GM23338 (cell line): ENCODE measurements at regions not wholly inside any gene's neighbourhood (a gene's known extent, or its start where the extent isn't known, plus 50 kb on each side); places are given as distances from the start of the nearest gene placed in this dataset.
A peak's percentile ranks its signal among the peaks of the same experiment; 100 is the strongest.

ENCODE experiments used
- ATAC-seq: fragments of 200-7000 bp; cut with Tn5 transposase; 3 replicates; pipeline ENCODE4 v1.9.1; 2020
- DNase-seq: peaks from one replicate; pipeline ENCODE4 v3.0.0-alpha.2; 2015; ENCODE audit warnings: low spot score
- H2AFZ ChIP-seq: fragments of 200-600 bp; sonication (generic); 2 replicates; pipeline ENCODE4 v1.8.0; 2016; ENCODE audit warnings: antibody characterized with exemption, mild to moderate bottlenecking, moderate library complexity
- H3F3A ChIP-seq: fragments of 200-600 bp; sonication (generic); replicated peaks from 2 replicates; pipeline ENCODE4 v1.8.0; 2017; ENCODE audit warnings: antibody characterized with exemption, mixed run types, low read depth
- H3K27ac ChIP-seq: fragments of 200-600 bp; sonication (generic); 2 replicates; pipeline ENCODE4 v1.6.1; 2016; ENCODE audit warnings: low read depth
- H3K27me3 ChIP-seq: fragments of 200-600 bp; sonication (generic); 2 replicates; pipeline ENCODE4 v1.8.0; 2016; ENCODE audit warnings: mild to moderate bottlenecking, mixed run types, moderate library complexity; ENCODE audit not compliant: insufficient read depth
- H3K36me3 ChIP-seq: fragments of 200-600 bp; sonication (generic); 2 replicates; pipeline ENCODE4 v1.8.0; 2016; ENCODE audit warnings: mild to moderate bottlenecking; ENCODE audit not compliant: insufficient read depth
- H3K4me1 ChIP-seq: fragments of 200-600 bp; sonication (generic); 2 replicates; pipeline ENCODE4 v1.8.0; 2016; ENCODE audit warnings: mild to moderate bottlenecking, moderate library complexity; ENCODE audit not compliant: insufficient read depth
- H3K4me2 ChIP-seq: fragments of 200-600 bp; sonication (generic); 2 replicates; pipeline ENCODE4 v1.7.1; 2017; ENCODE audit warnings: mixed run types
- H3K4me3 ChIP-seq: fragments of 200-600 bp; sonication (generic); 2 replicates; pipeline ENCODE4 v1.6.1; 2016; ENCODE audit warnings: mixed run types
- H3K79me2 ChIP-seq: fragments of 200-600 bp; sonication (generic); replicated peaks from 2 replicates; pipeline ENCODE4 v1.8.0; 2017; ENCODE audit warnings: mild to moderate bottlenecking; ENCODE audit not compliant: insufficient read depth
- H3K9me2 ChIP-seq: fragments of 200-600 bp; sonication (generic); 2 replicates; pipeline ENCODE4 v1.8.0; 2017; ENCODE audit not compliant: insufficient read depth
- H4K20me1 ChIP-seq: fragments of 200-600 bp; sonication (generic); replicated peaks from 2 replicates; pipeline ENCODE4 v1.8.0; 2017; ENCODE audit warnings: mild to moderate bottlenecking; ENCODE audit not compliant: insufficient read depth
- H3K27ac Mint-ChIP-seq: 2 replicates; pipeline ENCODE4 v1.8.0; 2020; ENCODE audit warnings: inconsistent platforms, mild to moderate bottlenecking, moderate library complexity, mixed read lengths
- H3K27me3 Mint-ChIP-seq: 3 replicates; pipeline ENCODE4 v1.8.0; 2022; ENCODE audit warnings: low read depth, mild to moderate bottlenecking, moderate library complexity, mixed read lengths, inconsistent platforms; ENCODE audit not compliant: insufficient read depth, poor library complexity
- H3K36me3 Mint-ChIP-seq: 3 replicates; pipeline ENCODE4 v1.8.0; 2021; ENCODE audit warnings: low read depth, mild to moderate bottlenecking, inconsistent platforms, moderate library complexity, mixed read lengths
- H3K4me1 Mint-ChIP-seq: 3 replicates; pipeline ENCODE4 v1.8.0; 2020; ENCODE audit warnings: mild to moderate bottlenecking, inconsistent platforms, mixed read lengths
- H3K4me3 Mint-ChIP-seq: 3 replicates; pipeline ENCODE4 v1.8.0; 2021; ENCODE audit warnings: moderate library complexity, mild to moderate bottlenecking, inconsistent platforms, mixed read lengths
- H3K9me3 Mint-ChIP-seq: 3 replicates; pipeline ENCODE4 v1.8.0; 2020; ENCODE audit warnings: moderate library complexity, mild to moderate bottlenecking, inconsistent platforms, mixed read lengths
- EZH2 ChIP-seq: fragments of 200-600 bp; sonication (generic); IDR thresholded peaks from one replicate; pipeline ENCODE4 v1.8.0; 2017; ENCODE audit warnings: antibody characterized with exemption, mild to moderate bottlenecking, low read depth; ENCODE audit not compliant: unreplicated experiment
- EZH2phosphoT487 ChIP-seq: fragments of 200-600 bp; sonication (generic); IDR thresholded peaks from one replicate; pipeline ENCODE4 v1.8.1; 2018; ENCODE audit warnings: antibody characterized with exemption; ENCODE audit not compliant: unreplicated experiment
- NANOG ChIP-seq: IDR thresholded peaks from 2 replicates; pipeline ENCODE4 v1.6.1; 2016; ENCODE audit warnings: antibody characterized with exemption, borderline replicate concordance
- STAT1 ChIP-seq: IDR thresholded peaks from one replicate; pipeline ENCODE4 v1.6.1; 2016; ENCODE audit warnings: antibody characterized with exemption; ENCODE audit not compliant: unreplicated experiment
- TF ChIP-seq, protein P1 (sequence below), 2 experiments: fragments of 200-600 bp in 1 of 2; sonication (generic) in 1 of 2; conservative IDR thresholded peaks; 2 replicates each; pipeline versions ENCODE4 v1.5.1 to v1.6.1; 2016 to 2017; ENCODE audit warnings: antibody characterized with exemption in 2 of 2, low read depth in 2 of 2, mild to moderate bottlenecking in 2 of 2, moderate library complexity in 1 of 2
- TF ChIP-seq, protein P2 (sequence below): fragments of 250-450 bp; sonication (Bioruptor Pico); IDR thresholded peaks from 2 replicates; pipeline ENCODE4 v1.5.0; 2020; ENCODE audit warnings: mild to moderate bottlenecking, moderate library complexity
- TF ChIP-seq, protein P3 (sequence below): IDR thresholded peaks from one replicate; pipeline ENCODE4 v1.6.1; 2018; ENCODE audit warnings: antibody characterized with exemption; ENCODE audit not compliant: unreplicated experiment

DNA sequence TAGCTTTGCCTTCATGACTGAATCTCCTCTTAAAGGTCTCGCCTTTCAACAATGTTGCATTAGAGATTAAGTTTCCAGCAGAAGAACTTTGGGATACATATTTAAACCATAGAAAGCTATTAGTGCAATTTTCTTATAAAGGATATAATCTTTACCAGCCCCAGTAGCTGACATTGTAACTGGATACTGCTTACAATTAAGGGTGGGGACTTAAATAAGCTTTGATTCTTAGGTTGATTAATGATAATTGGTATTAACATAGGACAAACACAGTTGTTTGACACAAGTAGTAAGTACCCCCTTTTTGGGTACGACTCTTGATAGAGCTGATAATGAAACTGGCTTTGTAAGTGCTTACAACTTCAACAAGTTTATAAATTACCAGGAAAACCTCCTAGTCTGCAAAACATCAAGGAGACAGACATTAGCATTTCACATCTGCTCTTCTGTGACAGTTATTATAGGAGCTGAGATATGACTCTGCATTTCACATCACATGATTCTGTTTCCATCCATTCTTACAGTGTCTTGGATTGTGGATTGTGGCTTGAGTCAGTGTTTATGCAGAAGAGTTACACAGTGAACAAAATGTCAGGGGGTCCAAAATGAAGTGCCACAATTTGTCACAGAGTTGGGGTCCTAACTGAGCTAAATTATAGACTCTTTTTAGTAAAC, 249.1 kb upstream of the E2F7 start (continued):
- TF ChIP-seq, protein P1, sequence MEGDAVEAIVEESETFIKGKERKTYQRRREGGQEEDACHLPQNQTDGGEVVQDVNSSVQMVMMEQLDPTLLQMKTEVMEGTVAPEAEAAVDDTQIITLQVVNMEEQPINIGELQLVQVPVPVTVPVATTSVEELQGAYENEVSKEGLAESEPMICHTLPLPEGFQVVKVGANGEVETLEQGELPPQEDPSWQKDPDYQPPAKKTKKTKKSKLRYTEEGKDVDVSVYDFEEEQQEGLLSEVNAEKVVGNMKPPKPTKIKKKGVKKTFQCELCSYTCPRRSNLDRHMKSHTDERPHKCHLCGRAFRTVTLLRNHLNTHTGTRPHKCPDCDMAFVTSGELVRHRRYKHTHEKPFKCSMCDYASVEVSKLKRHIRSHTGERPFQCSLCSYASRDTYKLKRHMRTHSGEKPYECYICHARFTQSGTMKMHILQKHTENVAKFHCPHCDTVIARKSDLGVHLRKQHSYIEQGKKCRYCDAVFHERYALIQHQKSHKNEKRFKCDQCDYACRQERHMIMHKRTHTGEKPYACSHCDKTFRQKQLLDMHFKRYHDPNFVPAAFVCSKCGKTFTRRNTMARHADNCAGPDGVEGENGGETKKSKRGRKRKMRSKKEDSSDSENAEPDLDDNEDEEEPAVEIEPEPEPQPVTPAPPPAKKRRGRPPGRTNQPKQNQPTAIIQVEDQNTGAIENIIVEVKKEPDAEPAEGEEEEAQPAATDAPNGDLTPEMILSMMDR (conservative IDR thresholded peaks at IDR 0.05; ENCODE audit: low read depth in 2 of 2), result no peak
- TF ChIP-seq, protein P2, sequence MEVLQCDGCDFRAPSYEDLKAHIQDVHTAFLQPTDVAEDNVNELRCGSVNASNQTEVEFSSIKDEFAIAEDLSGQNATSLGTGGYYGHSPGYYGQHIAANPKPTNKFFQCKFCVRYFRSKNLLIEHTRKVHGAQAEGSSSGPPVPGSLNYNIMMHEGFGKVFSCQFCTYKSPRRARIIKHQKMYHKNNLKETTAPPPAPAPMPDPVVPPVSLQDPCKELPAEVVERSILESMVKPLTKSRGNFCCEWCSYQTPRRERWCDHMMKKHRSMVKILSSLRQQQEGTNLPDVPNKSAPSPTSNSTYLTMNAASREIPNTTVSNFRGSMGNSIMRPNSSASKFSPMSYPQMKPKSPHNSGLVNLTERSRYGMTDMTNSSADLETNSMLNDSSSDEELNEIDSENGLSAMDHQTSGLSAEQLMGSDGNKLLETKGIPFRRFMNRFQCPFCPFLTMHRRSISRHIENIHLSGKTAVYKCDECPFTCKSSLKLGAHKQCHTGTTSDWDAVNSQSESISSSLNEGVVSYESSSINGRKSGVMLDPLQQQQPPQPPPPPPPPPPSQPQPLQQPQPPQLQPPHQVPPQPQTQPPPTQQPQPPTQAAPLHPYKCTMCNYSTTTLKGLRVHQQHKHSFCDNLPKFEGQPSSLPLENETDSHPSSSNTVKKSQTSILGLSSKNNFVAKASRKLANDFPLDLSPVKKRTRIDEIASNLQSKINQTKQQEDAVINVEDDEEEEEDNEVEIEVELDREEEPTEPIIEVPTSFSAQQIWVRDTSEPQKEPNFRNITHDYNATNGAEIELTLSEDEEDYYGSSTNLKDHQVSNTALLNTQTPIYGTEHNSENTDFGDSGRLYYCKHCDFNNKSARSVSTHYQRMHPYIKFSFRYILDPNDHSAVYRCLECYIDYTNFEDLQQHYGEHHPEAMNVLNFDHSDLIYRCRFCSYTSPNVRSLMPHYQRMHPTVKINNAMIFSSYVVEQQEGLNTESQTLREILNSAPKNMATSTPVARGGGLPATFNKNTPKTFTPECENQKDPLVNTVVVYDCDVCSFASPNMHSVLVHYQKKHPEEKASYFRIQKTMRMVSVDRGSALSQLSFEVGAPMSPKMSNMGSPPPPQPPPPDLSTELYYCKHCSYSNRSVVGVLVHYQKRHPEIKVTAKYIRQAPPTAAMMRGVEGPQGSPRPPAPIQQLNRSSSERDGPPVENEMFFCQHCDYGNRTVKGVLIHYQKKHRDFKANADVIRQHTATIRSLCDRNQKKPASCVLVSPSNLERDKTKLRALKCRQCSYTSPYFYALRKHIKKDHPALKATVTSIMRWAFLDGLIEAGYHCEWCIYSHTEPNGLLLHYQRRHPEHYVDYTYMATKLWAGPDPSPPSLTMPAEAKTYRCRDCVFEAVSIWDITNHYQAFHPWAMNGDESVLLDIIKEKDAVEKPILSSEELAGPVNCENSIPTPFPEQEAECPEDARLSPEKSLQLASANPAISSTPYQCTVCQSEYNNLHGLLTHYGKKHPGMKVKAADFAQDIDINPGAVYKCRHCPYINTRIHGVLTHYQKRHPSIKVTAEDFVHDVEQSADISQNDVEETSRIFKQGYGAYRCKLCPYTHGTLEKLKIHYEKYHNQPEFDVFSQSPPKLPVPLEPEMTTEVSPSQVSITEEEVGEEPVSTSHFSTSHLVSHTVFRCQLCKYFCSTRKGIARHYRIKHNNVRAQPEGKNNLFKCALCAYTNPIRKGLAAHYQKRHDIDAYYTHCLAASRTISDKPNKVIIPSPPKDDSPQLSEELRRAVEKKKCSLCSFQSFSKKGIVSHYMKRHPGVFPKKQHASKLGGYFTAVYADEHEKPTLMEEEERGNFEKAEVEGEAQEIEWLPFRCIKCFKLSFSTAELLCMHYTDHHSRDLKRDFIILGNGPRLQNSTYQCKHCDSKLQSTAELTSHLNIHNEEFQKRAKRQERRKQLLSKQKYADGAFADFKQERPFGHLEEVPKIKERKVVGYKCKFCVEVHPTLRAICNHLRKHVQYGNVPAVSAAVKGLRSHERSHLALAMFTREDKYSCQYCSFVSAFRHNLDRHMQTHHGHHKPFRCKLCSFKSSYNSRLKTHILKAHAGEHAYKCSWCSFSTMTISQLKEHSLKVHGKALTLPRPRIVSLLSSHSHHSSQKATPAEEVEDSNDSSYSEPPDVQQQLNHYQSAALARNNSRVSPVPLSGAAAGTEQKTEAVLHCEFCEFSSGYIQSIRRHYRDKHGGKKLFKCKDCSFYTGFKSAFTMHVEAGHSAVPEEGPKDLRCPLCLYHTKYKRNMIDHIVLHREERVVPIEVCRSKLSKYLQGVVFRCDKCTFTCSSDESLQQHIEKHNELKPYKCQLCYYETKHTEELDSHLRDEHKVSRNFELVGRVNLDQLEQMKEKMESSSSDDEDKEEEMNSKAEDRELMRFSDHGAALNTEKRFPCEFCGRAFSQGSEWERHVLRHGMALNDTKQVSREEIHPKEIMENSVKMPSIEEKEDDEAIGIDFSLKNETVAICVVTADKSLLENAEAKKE (CRISPR knock-in tag), result no peak
- TF ChIP-seq STAT1, result no peak
- no peak for TF ChIP-seq EZH2phosphoT487

DNA sequence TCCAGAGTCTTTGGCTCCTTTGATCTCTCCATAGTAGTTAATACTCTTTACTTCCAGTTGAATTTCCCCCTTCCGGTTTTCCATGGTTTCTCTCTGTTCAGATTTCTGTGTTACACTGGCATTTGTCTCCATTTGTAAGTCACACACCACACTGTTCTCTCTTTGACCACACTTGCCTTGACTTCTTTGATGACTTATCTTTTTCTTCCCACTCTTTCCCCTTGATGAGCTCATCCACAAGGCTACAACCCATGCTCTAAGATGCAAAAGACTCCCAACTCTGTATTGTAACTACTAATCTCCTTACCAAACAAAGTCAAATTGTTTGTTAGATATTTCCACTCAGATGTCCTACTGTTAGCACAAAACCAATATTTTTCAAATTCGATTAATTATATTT, 242.7 kb upstream of the E2F7 start:
- Mint-ChIP-seq H3K9me3 (peaks cover 9% of the 10 kb centered on the region; the same call in 2 of the 3 replicates), H3K27ac (no peak overlapping the region), H3K4me3 (no peak overlapping the region), H3K27me3 (no peaks in the 10 kb centered on the region), H3K36me3 (0 out of 3 replicates have a peak, but pooled peaks cover 4% of the 10 kb centered on the region), H3K4me1 (no peaks in the 10 kb centered on the region)
- H4K20me1 ChIP-seq, result no peaks in the 10 kb centered on the region
- H3K27me3 ChIP-seq, result no peaks in the 10 kb centered on the region
- no peaks in the 10 kb centered on the region for H3K36me3 ChIP-seq
- DNase-seq (no peak), ATAC-seq (no peak)
- H3K79me2 ChIP-seq, result no peaks in the 10 kb centered on the region
- no peak overlapping the region for H3K4me3 ChIP-seq
- H3F3A ChIP-seq, result no peaks in the 10 kb centered on the region
- no peaks in the 10 kb centered on the region for H3K4me1 ChIP-seq
- peaks cover 11% of the 10 kb centered on the region; the same call in 1 of the 2 replicates for H3K9me2 ChIP-seq
- H2AFZ ChIP-seq, result peak overlapping the region; percentile 48; the same call in 1 of the 2 replicates
- H3K4me2 ChIP-seq, result no peak overlapping the region
- H3K27ac ChIP-seq, result no peak overlapping the region
- TF ChIP-seq EZH2 (no peak), NANOG (no peak)
- TF ChIP-seq, protein P3, sequence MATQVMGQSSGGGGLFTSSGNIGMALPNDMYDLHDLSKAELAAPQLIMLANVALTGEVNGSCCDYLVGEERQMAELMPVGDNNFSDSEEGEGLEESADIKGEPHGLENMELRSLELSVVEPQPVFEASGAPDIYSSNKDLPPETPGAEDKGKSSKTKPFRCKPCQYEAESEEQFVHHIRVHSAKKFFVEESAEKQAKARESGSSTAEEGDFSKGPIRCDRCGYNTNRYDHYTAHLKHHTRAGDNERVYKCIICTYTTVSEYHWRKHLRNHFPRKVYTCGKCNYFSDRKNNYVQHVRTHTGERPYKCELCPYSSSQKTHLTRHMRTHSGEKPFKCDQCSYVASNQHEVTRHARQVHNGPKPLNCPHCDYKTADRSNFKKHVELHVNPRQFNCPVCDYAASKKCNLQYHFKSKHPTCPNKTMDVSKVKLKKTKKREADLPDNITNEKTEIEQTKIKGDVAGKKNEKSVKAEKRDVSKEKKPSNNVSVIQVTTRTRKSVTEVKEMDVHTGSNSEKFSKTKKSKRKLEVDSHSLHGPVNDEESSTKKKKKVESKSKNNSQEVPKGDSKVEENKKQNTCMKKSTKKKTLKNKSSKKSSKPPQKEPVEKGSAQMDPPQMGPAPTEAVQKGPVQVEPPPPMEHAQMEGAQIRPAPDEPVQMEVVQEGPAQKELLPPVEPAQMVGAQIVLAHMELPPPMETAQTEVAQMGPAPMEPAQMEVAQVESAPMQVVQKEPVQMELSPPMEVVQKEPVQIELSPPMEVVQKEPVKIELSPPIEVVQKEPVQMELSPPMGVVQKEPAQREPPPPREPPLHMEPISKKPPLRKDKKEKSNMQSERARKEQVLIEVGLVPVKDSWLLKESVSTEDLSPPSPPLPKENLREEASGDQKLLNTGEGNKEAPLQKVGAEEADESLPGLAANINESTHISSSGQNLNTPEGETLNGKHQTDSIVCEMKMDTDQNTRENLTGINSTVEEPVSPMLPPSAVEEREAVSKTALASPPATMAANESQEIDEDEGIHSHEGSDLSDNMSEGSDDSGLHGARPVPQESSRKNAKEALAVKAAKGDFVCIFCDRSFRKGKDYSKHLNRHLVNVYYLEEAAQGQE, result no peak
